Mammary epithelial cell (primary cell): ENCODE measurements at regions not wholly inside any gene's neighbourhood (a gene's known extent, or its start where the extent isn't known, plus 50 kb on each side); places are given as distances from the start of the nearest gene placed in this dataset.

ENCODE experiments used
- EZH2 ChIP-seq: IDR thresholded peaks from 2 replicates; pipeline ENCODE4 v1.6.1; 2012; ENCODE audit warnings: low read length, inconsistent platforms, borderline replicate concordance
- TF ChIP-seq, protein P1 (sequence below), 2 donors: IDR thresholded peaks in 1 of 2; conservative IDR thresholded peaks in 1 of 2; 2 replicates each; pipeline ENCODE4 v1.5.1; 2011 to 2012; ENCODE audit warnings: inconsistent platforms in 2 of 2, low read length in 2 of 2, mild to moderate bottlenecking in 2 of 2, control low read depth in 1 of 2, low read depth in 1 of 2; ENCODE audit not compliant: insufficient read depth in 1 of 2; ENCODE audit errors: extremely low read depth in 1 of 2

DNA sequence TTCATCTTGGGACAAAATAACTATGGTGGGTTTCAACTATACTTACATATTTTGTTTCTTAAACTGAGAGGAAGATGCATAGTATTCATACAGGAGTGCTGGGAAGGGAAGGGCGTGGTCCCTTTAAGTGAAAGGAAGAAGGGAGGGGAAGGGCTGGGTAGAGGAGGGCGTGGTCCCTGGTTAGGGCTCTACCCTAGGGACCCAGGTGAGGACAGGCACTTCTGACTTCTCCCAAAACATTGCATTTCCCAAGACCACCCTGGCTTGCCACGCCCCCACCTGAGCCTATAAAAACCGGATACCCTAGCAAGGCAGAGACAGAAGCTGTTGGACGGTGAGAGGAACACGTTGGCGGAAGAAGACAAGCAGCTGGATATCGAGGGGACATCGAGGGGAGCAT, 157.6 kb upstream of the PLXNA4 start:
- TF ChIP-seq EZH2, result no peak
- TF ChIP-seq, protein P1, sequence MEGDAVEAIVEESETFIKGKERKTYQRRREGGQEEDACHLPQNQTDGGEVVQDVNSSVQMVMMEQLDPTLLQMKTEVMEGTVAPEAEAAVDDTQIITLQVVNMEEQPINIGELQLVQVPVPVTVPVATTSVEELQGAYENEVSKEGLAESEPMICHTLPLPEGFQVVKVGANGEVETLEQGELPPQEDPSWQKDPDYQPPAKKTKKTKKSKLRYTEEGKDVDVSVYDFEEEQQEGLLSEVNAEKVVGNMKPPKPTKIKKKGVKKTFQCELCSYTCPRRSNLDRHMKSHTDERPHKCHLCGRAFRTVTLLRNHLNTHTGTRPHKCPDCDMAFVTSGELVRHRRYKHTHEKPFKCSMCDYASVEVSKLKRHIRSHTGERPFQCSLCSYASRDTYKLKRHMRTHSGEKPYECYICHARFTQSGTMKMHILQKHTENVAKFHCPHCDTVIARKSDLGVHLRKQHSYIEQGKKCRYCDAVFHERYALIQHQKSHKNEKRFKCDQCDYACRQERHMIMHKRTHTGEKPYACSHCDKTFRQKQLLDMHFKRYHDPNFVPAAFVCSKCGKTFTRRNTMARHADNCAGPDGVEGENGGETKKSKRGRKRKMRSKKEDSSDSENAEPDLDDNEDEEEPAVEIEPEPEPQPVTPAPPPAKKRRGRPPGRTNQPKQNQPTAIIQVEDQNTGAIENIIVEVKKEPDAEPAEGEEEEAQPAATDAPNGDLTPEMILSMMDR (conservative IDR thresholded peaks at IDR 0.05 in 1 of 2, IDR thresholded peaks at IDR 0.05 in 1 of 2; ENCODE audit: extremely low read depth in 1 of 2, insufficient read depth in 1 of 2, low read depth in 1 of 2, low read length in 2 of 2), result no peak
